Posterior cingulate gyrus (tissue), 11 donors: ENCODE measurements at regions not wholly inside any gene's neighbourhood (a gene's known extent, or its start where the extent isn't known, plus 50 kb on each side); places are given as distances from the start of the nearest gene placed in this dataset.
A peak's percentile ranks its signal among the peaks of the same experiment; 100 is the strongest.
"Not testable (repeated sequence)": the region's sequence is repeated elsewhere in the genome, so short reads cannot be mapped to it uniquely, and the experiment has no call there.

Source experiments
- DNase-seq, 10 donors: peaks; one replicate each; pipeline versions ENCODE4 v3.0.0 to v3.0.0-alpha.2; 2020 to 2021; ENCODE audit warnings: mixed read lengths in 3 of 10
- intact Hi-C: fragments of 100-400 bp; cut with DNase I; formaldehyde crosslinking; loops from one replicate; pipeline ENCODE4 v1.15.1; 2023

DNA sequence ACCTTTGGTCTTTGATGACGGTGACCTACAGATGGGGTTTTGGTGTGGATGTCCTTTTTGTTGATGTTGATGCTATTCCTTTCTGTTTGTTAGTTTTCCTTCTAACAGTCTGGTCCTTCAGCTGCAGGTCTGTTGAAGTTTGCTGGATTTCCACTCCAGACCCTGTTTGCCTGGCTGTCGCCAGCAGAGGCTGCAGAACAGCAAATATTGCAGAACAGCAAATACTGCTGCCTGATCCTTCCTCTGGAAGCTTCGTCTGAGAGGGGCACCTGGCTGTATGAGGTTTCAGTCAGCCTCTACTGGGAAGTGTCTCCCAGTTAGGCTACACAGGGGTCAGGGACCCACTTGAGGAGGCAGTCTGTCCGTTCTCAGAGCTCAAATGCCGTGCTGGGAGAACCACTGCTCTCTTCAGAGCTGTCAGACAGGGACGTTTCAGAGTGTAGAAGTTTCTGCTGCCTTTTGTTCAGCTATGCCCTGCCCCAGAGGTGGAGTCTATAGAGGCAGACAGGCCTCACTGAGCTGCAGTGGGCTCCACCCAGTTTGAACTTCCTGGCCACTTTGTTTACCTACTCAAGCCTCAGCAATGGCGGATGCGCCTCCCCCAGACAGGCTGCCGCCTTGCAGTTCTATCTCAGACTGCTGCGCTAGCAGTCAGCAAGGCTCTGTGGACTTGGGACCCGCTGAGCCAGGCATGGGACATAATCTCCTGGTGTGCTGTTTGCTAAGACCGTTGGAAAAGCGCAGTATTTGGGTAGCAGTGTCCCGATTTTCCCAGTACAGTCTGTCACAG, 156.4 kb upstream of the NR3C2 start:
- intact Hi-C loops: not testable (repeated sequence)
- DNase-seq: peak in 1 of 10 donors; percentile 43

DNA sequence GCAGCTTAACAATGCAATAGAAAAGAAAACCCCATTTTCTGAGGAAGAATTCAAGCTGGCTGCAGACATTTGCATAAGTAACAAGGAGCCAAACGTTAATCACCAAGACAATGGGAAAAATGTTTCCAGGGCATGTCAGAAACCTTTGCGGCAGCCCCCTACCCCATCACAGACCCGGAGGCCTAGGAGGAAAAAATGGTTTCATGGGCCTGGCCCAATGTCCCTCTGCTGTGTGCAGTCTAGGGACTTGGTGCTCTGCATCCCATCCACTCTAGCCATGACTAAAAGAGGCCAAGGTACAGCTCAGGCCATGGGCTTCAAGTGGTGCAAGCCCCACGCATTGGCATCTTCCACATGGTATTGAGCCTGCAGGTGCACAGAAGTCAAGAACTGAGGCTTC, 147.0 kb upstream of the NR3C2 start:
- intact Hi-C loops: no loop called here
- no peak for DNase-seq

DNA sequence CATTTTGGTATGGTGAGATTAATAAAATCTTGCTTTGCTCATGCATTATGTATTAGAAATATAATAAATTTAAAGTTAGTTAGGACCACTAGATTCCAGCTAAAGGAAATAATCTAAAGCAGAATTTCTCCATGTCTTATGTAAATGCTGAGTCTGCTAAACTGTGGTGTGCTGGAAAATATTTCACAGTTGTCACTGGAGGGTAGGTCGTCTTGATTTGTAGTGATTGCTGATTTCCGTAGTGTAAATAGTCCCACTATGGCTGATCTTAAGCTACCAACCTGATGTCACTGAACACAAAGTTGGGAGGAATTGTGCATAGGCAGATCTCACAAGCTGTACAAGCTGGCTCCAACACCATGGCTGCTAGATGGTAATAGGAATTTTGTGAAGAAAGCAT, 133.4 kb upstream of the NR3C2 start:
- intact Hi-C loops: no loop called here
- DNase-seq: no peak

DNA sequence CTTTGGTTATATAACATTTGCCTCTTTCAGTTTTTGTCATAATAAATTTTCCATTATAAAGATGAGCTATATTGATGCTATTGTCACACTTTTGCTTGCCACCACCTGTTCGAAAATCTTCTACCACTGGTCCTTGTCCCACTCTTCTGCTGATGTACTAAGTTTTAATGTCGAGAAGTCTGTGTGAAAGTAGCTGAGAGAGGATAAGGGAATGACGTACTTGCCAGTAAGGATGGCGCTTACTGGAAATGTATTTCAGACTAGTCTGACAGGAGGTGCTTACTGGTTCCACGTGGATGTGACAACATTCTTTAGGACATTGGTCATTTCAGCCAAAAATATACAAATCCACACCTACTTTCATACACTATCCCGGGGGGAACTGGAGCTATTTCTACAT, 132.7 kb upstream of the NR3C2 start:
- intact Hi-C loops: no loop called here
- no peak for DNase-seq

DNA sequence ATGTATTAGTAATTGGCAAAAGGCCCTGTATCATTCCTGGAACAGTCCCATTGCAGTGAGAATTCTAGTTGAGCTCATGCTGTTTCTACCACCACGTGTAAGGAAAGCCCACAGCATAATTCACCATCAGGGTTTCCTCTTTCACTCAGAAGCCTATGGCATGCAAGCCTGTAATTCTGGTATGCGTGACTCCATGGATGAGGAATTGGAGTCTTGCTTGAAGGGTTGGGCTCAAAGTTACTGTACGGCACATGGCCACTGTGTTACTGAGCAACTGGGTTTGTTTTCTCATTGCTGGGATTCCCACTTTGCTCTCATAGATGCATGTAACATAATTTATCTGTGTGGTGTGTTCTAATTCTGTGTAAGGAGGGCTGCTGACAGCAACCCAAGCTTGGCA, 132.3 kb upstream of the NR3C2 start:
- DNase-seq: no peak
- intact Hi-C loops: no loop called here

DNA sequence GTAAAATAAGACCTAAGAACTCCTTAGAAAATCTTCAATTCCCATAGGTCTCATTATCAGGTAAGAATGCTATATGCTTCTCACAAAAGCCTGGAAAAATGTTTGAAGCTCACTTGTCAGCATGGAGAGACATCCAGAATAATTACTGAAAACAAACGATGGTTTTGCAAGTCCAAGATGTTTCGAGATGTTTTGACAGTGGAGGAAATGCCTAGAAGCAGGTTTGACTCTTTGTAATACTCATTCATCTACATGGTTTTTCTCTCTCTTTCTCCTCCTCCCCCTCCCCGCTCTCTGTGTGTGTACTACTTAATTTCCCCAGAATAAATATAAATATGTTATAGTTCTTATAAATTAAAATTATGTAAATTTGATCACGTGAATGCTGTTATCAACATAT, 131.9 kb upstream of the NR3C2 start:
- no peak for DNase-seq
- intact Hi-C loops: no loop called here

DNA sequence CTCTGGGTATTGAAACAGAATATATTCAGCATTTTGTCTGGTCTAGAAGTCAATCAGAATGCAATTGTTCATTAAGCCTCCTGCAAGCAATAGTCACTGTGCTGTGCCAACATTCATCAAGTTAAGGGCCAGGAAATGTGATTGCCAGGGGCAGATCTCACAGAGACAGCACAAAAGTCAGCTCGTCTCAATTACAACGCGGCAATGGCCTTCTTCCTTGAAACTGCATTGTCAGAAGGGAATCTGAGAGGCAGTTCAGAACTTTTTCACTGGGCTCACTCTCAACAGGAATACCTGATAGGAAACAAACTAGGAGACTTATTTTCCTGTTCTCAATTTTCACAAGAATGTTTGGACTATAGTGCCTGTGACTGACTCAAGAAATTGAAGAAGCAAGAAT, 131.1 kb upstream of the NR3C2 start:
- intact Hi-C loops: no loop called here
- no peak for DNase-seq

DNA sequence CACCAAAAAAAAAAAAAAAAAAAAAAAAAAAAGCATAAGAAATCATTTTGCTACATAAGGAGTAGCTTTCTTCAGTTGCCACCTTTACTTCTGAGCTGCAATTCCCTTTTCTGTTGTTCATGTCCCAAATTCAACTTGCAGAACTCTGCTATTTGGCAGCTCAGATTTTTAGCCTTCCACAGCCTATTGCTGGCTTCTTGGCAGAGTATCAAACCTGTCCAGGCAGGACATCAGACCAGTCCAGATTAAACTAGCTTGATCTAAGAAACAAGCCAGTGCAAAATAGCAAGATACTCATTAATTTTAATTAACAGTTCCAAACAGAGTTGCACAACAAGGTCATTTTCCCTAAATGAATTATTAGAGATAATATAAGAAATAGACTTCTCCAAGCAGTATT, 123.6 kb upstream of the NR3C2 start:
- DNase-seq: no peak
- intact Hi-C loops: no loop called here

DNA sequence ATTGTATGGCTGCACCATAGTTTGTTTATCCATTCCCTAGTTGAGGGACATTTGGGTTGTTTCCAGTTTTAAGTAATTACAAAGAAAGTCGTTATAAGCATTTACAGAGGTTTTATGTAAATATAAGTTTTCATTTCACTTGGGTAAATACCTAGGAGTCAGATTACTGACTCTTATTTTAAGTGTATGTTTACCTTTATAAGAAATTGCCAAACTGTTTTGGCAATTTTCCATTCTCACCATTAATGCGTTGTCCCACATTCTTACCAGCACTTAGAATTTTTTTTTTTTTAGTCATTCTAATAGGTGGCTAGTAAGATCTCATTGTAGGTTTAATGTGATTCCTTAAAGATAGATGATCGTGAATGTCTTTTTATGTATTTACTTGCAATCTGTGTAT, 121.5 kb upstream of the NR3C2 start:
- intact Hi-C loops: no loop called here
- no peak for DNase-seq

DNA sequence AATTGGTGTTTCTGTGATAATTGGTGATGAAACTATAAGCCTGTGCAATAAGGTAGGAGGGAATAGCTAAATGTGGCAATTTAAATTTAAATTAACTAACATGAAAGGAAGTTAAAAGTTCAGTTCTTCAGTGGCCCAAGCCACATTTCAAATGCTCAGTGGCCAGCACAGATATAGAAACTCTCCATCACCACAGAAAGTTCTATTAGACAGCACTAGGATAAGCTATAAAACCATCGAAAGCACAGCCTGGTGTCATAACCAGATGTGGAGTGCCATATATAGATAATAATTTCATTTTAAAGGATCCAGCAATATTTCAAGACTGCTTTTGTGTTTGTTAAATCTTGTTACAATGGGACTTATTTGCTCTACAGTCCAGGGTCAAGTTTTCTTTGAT, 119.3 kb upstream of the NR3C2 start:
- no peak for DNase-seq
- intact Hi-C loops: no loop called here

DNA sequence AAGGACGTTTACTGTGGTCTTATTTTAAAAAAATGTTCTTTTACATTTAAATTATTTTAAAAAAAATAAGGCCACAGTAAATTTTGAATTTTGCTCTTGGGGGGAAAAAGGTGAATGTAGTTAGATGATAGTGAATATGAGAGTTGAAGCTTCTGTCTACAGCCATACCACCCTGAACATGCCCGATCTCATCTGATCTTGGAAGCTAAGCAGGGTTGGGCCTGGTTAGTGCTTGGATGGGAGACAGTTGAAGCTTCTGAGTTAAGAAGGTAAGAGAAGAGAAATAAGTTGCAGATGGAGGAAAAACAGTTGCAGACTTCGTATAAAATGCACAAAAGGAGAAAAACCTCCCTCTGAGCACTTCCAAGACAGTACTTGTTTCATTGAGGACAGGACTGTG, 115.6 kb upstream of the NR3C2 start:
- intact Hi-C loops: no loop called here
- no peak for DNase-seq

DNA sequence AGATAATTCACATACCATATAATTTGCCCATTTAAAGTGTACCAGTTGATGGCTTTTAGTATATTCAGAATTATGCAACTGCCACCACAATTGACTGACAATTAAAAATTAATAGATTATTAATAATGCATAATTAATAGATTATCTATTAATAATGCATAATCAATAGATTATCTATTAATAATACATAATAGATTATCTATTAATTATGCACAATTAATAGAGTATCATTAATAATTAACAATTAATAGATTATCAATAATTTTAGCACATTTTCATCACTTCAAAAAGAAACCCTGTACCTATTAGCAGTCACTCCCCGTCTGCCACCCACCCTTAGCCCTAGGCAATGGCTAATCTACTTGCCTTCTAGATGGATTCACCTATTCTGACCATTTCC, 108.6 kb upstream of the NR3C2 start:
- DNase-seq: no peak
- intact Hi-C loops: no loop called here

DNA sequence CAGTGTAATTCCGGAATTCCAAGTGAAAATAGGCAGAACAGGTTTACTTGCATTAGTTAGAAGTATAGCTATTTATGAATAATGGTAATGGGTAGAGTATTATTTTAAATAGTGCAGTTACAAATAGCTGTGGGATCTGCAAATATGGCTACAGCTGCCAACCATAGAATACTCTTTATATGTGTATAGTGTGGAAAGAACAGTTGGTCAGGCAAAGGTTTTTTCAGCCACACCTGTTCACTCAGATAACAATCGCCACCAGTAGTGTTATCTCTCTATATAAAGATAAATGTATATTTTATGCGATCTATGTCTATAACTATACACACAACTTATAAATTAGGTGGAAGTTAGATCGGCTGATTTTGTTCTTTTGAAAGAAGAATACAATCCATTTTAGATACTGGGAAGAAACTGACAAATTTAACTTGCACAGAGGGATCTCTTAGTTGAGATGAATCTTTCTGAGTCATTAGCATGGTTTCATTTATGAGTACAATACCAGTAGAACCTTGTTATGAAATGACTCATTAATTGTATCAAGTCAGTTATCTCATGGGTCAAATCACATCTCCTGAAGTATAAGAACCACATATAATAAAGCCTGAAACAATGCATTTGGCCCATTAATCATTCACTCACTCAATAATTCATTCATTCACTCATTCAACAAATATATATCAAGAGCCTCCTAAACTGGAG, 100.9 kb upstream of the NR3C2 start:
- DNase-seq: no peak
- intact Hi-C loops: no loop called here

DNA sequence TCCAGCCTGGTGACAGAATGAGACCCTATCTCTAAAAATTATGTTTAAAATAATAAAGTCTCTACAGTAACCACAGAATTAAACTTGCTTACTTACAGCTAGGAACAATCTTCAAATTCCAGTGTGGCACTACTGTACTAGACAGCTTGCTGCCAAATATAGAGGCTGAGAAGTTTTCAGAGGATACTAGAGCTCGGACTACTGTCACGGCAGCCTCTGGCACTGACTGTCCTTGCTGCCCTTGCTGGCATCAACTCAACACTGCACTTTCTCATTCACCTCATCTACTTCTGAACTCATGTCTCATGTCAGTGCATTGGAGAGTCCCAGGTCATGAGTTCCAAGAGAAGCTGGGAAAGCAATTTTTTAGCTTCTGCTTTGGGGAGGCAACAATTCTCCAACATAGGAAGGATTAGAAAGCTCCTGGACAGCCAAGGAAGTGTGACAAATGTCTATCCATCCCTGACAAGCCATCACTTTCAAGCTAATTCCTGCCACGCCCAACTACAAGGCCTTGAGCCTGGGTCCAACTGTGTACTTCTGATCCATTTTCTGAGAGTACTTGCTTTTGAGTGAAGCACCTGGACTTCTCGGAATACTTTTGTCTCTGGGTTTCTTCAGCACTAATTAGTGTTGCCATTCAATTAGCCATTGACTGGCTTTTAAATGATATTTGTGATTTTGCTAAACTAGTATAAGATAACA, 98.6 kb upstream of the NR3C2 start:
- DNase-seq: no peak
- intact Hi-C loops: no loop called here

DNA sequence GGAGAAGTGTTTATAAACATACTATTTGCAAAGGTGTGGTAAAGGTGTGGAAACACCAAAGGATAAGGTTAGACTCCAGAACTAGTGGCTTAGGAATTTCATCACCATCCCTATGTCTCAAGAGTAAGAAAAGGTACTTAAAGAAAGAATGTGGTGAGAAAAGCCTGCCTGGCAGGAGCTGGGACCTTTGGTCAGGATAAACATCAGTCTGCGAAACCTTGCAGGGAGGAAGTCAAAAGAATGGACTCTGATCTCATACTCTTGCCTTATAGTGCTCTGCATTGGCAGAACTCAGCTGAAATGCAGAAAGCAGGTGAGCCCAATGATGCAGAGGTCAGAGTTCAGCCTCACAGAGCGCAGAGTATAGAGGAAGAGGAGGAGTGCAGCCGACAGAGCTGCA, 97.2 kb upstream of the NR3C2 start:
- DNase-seq: no peak
- intact Hi-C loops: no loop called here

DNA sequence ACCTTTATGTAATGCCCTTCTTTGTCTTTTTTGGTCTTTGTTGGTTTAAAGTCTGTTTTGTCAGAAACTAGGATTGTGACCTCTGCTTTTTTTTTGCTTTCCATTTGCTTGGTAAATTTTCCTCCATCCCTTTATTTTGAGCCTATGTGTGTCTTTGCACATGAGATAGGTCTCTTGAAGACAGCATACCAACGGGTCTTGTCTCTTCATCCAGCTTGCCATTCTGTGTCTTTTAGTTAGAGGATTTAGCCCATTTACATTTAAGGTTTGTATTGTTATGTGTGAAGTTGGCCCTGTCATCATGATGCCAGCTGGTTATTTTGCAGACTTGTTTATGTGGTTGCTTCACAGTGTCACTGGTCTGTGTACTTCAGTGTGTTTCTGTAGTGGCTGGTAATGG, 91.6 kb upstream of the NR3C2 start:
- intact Hi-C loops, DNase-seq: not testable (repeated sequence)

DNA sequence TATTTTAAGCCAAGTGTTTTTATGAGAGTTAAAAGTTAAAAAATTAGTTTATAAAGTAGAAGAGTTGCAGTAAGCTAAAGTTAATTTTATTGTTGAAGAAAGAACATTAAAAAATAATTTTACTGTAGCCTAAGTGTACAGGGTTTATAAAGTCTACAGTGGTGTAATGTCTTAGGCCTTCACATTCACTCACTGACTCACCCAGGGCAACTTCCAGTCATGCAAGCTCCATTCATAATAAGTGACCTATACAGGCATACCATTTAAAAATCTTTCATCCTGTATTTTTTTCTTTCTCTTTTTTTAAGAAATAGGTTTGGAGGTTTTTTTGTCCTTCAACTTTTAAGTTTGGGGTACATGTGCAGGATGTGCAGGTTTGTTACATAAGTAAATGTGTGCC, 87.9 kb upstream of the NR3C2 start:
- DNase-seq: no peak
- intact Hi-C loops: no loop called here

DNA sequence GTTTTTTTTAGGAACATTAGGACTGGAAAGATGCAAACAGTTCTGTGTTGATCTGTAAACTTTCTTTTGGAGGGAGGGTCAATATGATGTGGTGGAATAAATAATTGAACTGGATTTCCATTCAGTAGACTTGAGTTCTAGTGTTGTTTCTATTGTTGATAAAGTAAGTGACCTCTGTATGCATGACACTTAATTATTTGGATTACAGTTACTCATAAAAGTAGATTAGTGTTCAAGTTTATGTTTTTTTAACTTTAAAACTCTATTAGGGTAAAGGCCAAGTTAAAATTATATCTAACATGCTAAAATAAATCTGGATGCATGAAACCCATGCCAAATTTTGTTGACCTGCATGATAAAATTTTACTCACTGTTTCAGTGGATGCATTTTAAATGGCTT, 85.4 kb upstream of the NR3C2 start:
- intact Hi-C loops: no loop called here
- no peak for DNase-seq

DNA sequence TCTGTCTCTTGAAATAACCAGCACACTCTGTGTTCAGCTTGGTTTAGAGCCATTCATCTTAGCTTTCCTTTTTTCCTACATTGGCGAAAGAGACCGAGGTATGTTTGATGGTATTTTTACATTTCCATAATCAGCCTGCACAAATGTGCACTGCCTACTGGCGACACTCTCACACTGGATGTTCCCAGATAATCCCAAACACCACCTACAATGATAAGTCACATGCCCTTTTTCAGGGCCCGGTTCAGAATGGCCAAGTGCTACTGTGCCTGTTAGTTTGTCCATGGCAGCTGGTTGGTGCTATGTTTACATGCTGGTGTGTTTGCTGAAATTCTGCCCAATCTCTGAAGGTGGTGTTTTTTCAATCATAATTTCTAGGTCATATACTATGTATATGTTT, 80.8 kb upstream of the NR3C2 start:
- DNase-seq: no peak
- intact Hi-C loops: no loop called here

DNA sequence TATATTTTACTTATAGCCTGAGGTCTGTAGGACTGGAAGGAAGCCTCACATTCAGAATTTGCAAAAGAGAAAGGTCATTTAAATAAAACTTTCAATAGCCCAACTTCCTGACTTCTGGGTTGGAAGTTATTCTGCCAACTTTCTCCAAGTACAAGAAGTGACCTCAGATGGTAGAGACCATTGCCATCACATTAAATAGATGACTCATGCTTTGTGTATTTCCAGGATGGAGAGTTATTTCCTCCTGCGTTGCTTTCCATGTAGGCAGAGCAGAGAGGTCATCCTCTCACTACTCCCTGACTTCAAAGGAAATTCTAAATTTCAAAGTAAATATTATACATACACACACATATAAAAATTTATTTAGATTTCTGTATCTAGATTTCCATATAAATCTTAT, 73.0 kb upstream of the NR3C2 start:
- intact Hi-C loops: no loop called here
- DNase-seq: no peak

DNA sequence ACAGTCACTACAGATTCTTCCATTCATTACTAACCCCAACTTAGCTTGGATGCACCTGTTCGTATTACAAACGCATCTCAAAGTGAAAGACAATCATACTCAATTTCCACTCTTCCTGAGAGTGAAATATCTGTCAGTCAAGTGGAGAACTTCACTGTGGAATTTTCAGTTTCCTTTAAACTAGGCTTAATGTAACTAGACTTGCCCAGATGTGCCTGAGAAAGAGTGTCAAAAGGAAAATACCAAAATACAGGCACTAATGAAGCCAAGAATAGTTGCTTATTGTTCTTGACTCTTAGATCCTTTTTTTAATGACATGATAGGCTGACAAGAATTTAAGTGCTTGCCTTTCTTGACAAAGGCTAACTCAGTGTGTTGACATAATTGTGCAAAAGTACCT, 72.4 kb upstream of the NR3C2 start:
- intact Hi-C loops: no loop called here
- DNase-seq: no peak

DNA sequence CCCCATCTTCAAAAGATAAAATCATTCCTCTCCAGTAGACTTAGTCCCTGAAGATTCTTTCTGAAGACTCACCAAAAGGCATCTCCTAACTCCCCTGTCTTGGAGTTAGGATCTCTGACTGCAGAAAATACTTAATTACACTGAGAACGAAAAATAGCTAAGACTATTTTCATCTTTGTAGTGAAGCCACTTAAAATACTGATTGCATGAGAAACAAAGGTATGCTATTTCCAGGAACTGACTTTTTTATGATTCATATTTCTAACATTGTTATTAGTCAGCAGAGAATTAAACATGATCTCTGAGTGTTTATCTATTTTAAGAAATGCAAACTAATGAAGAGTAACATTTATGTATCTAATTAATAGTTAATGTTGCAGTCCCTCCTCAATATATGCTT, 71.8 kb upstream of the NR3C2 start:
- no peak for DNase-seq
- intact Hi-C loops: no loop called here
